Tibial nerve (tissue), 4 donors: ENCODE measurements at regions not wholly inside any gene's neighbourhood (a gene's known extent, or its start where the extent isn't known, plus 50 kb on each side); places are given as distances from the start of the nearest gene placed in this dataset. TPM values are rescaled to one million over a fixed set of nuclear protein-coding genes. Genes with fewer than 3 reads are reported as not detected.

Experiments
- DNase-seq, 2 donors: peaks; one replicate each; pipeline ENCODE4 v3.0.0-alpha.2; 2019; ENCODE audit warnings: low spot score in 2 of 2
- H3K27ac ChIP-seq, 4 donors: fragments of 200-600 bp; sonication (generic) in 3 of 4; one replicate each; pipeline ENCODE4 v1.5.1; 2017 to 2019; ENCODE audit warnings: mild to moderate bottlenecking in 1 of 4
- H3K27me3 ChIP-seq, 2 donors: fragments of 200-600 bp; sonication (generic) in 1 of 2; one replicate each; pipeline versions ENCODE4 v1.5.1 to v1.6.0; 2017 to 2019
- H3K36me3 ChIP-seq, 3 donors: fragments of 200-600 bp; sonication (generic); one replicate each; pipeline ENCODE4 v1.5.1; 2018 to 2019
- H3K4me1 ChIP-seq, 4 donors: fragments of 200-600 bp; sonication (generic) in 3 of 4; one replicate each; pipeline ENCODE4 v1.5.1; 2017 to 2019
- H3K4me3 ChIP-seq, 4 donors: fragments of 200-600 bp; sonication (generic) in 3 of 4; one replicate each; pipeline ENCODE4 v1.5.1; 2017 to 2019; ENCODE audit warnings: mild to moderate bottlenecking in 1 of 4, moderate library complexity in 1 of 4
- H3K9me3 ChIP-seq, 4 donors: fragments of 200-600 bp; sonication (generic) in 3 of 4; one replicate each; pipeline ENCODE4 v1.5.1; 2017 to 2019
- CTCF ChIP-seq, 5 experiments: fragments of 200-600 bp in 3 of 5; fragments of 450-650 bp in 2 of 5; sonication (generic) in 3 of 5; IDR thresholded peaks; one replicate each; pipeline ENCODE4 v1.5.1; 2016 to 2019; ENCODE audit warnings: antibody characterized with exemption in 5 of 5, mild to moderate bottlenecking in 3 of 5, moderate library complexity in 2 of 5
- EP300 ChIP-seq, 2 donors: sonication (generic); formaldehyde crosslinking; IDR thresholded peaks; one replicate each; pipeline ENCODE4 v1.6.1; 2017; ENCODE audit warnings: antibody characterized with exemption in 2 of 2, mild to moderate bottlenecking in 1 of 2
- POLR2A ChIP-seq, 2 donors: fragments of 450-650 bp; IDR thresholded peaks; one replicate each; pipeline ENCODE4 v1.6.1; 2017; ENCODE audit warnings: antibody characterized with exemption in 2 of 2, mild to moderate bottlenecking in 2 of 2, moderate library complexity in 2 of 2
- WGBS, 2 donors: methylation state at CpG; one replicate each; pipeline ENCODE4 v1.1.5; 2018; 5-methylcytosine and 5-hydroxymethylcytosine counted together
- small RNA-seq: library from RNA; depleted of rRNA; stranded (forward); fragments of <200 nt; gene quantifications from one replicate; pipeline ENCODE3, GENCODE V24; 2016

GRCh38 chr9:99762470-99762869 lies 59.2 kb upstream of the NR4A3 start:
- WGBS, 2 donors, result 88% methylated on average over 3 of the region's 3 CpGs

More at GRCh38 chr9:99762470-99762869, 59.2 kb upstream of the NR4A3 start:
- no peaks in the 10 kb centered on the region for H3K9me3 ChIP-seq
- H3K27me3 ChIP-seq, result no peaks in the 10 kb centered on the region
- no peaks in the 10 kb centered on the region for H3K36me3 ChIP-seq
- no peak overlapping the region for H3K4me3 ChIP-seq
- no peak overlapping the region for H3K27ac ChIP-seq
- no peaks in the 10 kb centered on the region for H3K4me1 ChIP-seq
- no peak for TF ChIP-seq EP300 (IDR thresholded peaks at IDR 0.05)
- no peak for TF ChIP-seq CTCF (IDR thresholded peaks at IDR 0.05)
- no peak for TF ChIP-seq POLR2A (IDR thresholded peaks at IDR 0.05)
- no peak for DNase-seq

Small RNA genes lying in the stretch of these regions (small RNA-seq; reads per million reads assigned to genes)
- not detected for gene AL137067.1
- not detected for gene AL137067.2
